HG03354 (cell line): ENCODE measurements at regions not wholly inside any gene's neighbourhood (a gene's known extent, or its start where the extent isn't known, plus 50 kb on each side); places are given as distances from the start of the nearest gene placed in this dataset.

ENCODE experiments used
- ATAC-seq: cut with Tn5 transposase; IDR thresholded peaks from one replicate; pipeline ENCODE4 v1.9.1; 2021; ENCODE audit warnings: mild to moderate bottlenecking; ENCODE audit not compliant: unreplicated experiment, poor library complexity, severe bottlenecking

DNA sequence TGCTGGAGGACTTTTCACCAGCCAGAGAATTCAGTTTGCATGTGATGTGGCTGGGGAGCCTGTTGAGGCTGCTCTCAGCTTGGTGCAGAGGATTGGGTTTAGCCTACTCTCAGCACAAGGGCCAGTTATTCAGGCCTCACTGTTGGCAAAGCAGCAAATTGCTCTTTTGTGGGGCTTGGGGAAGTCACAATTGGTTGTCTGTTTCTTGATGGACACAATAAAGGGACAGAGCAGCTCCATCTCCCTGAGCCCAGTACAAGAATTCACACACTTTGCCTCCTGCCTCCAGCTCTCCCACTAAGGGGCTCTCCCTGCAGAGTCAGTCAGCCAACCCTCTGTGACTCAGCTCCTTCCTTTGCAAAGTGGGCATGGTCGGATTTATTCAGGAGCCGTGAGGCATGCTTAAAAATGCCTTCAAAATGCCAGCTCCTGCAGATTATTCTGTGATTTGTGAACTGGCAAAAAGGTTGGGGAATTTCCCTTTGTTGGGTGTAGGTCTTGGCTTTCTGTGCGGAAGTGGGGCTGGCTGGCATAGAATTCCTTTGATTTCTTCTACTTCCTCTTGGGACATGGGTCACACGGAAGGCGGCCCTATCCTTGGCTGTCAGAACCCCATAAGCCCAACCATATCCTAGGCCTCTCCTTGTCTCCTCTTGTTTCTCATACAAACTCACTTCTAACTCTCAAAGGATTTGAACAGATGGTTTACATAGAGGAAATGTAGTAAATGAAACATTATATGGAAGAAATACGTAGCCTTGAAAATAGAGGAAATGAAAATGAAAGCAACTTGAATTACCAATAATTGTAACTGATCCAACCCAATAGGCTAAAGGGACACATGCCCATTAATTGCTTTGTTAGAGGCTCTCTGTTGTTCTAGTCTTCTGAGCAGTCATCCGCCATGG lies 118.7 kb upstream of the CD180 start:
- peak; percentile 60 for ATAC-seq

DNA sequence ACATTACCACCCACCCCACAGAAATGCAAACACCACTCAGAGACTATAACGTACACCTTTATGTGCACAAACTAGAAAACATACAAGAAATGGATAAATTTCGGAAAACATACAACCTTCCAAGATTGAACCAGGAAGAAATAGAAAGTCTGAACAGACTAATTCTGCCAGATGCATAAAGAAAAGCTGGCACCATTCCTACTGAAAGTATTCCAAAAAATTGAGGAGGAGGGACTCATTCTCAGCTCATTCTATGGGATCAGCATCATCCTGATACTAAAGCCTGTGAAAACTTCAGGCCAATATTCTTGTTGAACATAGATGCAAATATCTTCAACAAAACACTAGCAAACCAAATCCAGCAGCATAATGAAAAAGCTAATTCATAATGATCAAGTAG lies 115.1 kb upstream of the CD180 start:
- no peak for ATAC-seq

- no peak for ATAC-seq
Measured at GRCh38 chr5:67311208-67311607, 114.6 kb upstream of the CD180 start.

DNA sequence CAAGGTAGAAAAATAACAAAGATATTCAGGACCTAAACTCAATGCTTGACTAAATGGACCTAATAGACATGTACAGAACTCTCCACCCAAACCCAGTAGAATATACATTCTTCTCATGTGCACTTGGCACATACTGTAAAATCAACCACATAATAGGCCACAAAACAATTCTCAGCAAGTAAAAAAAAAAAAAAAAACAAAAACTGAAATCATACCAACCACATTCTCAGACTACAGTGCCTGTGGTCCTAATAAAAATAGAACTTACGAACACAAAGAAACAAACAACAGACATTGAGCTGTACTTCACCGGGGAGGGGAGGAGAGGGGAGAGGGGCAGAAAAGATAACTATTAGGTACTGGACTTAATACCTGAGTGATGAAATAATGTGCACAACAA lies 114.1 kb upstream of the CD180 start:
- no peak for ATAC-seq

GRCh38 chr5:67310169-67310568 lies 113.6 kb upstream of the CD180 start:
- ATAC-seq = no peak

DNA sequence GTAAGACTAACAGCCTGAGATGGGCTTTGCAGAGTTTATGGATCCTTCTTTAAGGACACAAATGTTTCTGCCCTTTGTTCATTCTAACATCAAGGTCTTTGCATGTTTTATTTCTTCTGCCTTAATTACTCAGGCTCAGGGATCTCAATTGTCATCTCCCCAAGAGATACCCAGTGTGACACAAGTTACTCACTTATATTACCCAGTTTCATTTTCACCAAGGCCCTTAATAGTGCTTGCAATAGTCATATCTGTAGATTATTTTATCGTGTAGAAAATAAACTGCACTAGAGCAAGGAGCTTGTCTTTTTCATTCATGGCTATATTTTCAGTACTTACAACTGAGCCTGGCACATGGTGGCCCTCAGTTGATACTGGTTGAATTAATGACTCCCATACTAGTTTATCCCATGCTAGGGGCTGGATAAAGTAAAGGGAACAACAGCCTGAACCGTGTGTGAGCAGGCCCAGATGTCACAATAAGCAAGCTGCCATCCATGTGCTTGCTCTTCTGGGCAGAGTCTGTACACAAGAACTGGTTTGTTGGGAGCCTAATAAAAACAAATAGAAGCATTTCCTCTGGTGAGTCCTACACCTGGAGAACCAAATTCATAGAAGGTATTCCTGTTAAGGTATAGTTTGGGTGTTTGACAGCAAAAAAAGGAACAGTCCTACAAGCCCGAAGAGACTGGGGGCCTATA lies 112.5 kb upstream of the CD180 start:
- ATAC-seq = no peak

DNA sequence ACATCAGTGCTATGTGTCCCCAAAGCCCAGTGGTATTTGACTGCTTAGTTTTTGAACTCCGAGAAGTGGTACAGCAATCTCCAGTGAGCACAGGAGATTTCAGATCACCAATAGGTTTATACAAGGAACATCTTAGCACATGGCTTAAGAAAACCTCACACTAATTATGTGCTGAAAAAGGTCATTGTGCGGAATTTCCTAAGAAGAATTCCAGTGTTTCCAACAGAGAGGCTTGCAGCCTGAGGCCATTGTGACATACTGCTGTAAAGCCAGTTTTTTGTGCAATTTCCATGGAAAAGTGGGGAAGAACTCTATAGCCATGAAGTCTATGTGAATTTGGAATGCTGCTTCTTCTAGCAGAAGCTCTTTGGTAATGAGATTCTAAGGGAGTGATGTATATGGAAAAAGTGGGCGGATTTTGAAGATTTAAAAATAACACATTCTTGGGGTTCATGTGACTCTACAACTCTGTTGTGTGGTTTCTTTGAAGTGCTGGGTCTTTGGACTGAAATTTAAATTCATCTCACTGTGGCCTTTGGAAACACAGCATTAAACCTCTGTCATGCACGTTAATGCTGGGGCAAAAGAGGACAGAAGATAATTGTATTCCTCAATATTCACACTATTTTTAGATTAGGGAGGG lies 110.5 kb upstream of the CD180 start:
- ATAC-seq = no peak

- ATAC-seq = no peak
Measured at GRCh38 chr5:67305913-67306710, 109.5 kb upstream of the CD180 start.

DNA sequence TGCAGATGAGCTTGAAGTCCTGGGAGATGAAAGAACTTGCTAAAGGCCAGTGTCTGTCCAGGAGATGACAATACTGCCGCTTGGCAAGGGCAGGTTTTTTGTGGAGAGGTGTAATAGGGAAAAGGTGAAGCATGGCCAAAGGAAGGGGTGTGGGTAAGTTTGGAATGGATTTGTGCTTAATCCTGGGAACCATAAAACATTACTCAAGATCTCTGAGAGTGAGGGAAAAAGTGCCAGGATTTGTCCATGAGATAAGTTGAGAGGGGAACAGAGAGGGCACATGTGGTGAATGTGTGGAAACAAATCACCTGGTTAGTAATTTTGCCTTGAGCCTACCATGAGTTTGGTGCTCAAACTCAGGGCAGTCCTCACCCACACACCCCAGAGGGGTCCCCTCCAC lies 108.8 kb upstream of the CD180 start:
- no peak for ATAC-seq

DNA sequence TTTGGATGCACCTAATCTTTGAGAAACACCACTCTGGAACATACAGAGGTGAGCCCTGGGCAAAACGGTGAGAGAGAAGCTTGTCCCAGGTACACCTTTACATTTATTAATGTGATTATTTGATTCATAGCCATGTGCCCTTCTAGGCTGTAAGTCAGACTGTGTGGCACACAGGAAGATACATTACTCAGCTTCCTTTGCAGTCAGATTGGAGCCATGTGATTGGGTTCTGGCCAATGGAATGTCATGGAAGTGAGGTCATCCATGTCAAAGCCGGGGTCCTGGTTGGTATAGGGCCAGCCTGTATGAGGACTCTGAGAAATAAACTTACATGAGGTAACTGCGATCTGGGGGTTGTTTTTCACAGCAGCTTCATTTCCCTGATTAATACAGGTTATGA lies 106.8 kb upstream of the CD180 start:
- ATAC-seq = no peak

- no peak for ATAC-seq
Measured at GRCh38 chr5:67301285-67301903, 104.8 kb upstream of the CD180 start.

- no peak for ATAC-seq
Measured at GRCh38 chr5:67300326-67300725, 103.7 kb upstream of the CD180 start.

GRCh38 chr5:67299231-67299735 lies 102.7 kb upstream of the CD180 start:
- no peak for ATAC-seq

DNA sequence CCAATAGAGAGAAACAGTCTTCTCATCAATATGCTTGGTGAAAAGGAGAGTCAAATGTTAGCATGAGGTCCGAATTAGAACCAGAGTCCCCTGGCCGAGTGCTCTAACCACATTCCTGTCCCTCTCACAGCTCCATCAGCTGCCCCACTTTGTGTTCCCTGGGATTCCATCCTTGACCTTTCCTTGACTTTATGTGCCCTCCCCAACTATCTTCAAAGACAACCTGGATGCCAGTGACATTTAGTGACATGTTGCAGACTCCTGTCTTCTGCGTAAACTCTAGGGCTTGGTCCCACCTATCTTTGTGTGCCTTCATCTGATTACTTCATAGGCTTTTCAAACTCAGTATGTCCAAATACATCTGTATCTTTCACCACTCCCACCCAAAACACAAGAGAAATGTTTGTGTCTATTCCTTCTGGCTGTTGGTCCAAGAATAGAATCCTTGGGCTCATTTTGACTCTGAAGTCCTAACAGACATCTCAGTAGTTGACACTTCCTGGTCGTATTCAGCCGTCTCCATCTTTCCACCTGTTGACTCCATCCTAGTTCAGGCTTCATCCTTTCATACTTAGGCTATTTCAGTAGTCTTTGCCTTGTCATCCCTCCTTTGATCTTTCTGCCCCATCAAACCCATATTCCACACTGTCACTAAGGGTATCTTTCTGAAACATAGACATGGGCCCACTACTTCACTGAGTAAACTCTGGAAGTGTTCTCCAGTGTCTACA lies 101.4 kb upstream of the CD180 start:
- no peak for ATAC-seq

DNA sequence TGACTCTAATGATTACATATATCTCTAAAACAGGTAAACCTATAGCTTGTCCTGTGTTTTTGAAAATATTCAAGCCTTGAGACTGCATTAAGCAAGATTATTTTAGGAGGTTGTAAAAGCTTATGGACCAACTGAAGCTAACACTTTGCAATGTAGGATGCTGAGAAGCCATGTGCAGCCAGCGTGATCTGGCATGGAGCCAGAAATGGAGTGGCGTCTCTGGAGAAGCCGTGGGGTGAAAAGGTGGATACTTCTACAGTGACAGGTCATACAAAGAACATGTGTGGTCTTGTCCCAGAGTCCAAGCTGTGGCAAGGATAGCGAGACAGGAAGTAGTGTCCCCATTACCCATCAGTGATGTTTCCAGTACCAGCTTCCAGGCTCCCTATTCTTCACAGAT lies 100.8 kb upstream of the CD180 start:
- ATAC-seq = no peak

DNA sequence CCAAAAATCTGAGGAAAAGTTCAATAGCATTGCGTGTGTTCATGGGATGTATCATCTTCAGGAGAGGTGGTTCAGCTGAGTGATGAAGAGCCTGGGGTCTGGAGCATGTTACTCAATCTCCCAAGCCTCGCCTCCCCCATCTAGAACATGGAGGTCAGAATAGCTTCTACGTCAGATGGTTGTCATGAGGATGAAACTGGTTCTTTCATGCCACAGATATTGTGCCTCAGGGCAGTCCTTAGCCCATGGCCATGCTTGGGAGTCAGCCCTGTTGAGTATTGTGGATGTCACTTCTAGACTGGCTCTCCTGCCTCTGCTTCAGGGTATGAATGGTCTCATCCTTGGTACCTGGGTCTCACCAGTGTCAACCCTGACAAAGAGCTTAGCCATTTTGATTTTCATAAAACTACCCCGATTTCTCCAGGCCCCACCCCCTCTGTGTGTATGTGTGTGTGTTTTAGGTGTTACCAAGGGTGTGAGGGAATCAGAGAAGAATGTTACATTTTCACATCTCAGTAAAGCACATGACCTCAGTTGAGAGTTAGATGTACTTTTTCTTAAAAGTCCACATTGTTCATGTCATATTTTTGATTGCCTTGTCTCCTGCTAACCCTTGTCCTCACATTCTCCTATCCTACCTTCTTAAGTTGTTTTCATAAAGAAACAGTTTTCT lies 97.8 kb upstream of the CD180 start:
- ATAC-seq = no peak

GRCh38 chr5:67293226-67293625 lies 96.6 kb upstream of the CD180 start:
- no peak for ATAC-seq
